Daoy (cell line): ENCODE measurements at regions not wholly inside any gene's neighbourhood (a gene's known extent, or its start where the extent isn't known, plus 50 kb on each side); places are given as distances from the start of the nearest gene placed in this dataset.
"Not testable (repeated sequence)": the region's sequence is repeated elsewhere in the genome, so short reads cannot be mapped to it uniquely, and the experiment has no call there.

ENCODE experiments used
- DNase-seq: peaks from one replicate; pipeline ENCODE4 v3.0.0-alpha.2; 2015; ENCODE audit warnings: low read depth

DNA sequence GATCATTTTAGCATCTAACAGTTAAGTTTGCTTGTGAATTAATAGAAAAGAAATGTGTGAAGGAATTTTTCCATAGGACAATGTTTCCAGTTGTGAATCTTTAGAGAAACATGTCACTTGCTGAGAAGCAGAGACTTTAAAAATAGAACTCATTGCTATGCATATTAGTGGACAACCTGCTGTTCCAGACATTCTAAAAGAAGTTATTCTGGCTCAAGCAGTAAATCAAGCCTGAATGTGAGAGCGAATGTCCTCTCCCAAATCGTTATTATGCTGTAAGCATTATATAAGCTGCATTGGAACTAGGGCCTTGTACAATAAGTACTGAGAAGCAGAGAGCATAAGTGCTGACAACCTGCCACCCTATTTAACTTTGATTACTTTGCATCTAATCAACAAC lies 990.9 kb downstream of the PLOD2 start:
- no peak for DNase-seq

DNA sequence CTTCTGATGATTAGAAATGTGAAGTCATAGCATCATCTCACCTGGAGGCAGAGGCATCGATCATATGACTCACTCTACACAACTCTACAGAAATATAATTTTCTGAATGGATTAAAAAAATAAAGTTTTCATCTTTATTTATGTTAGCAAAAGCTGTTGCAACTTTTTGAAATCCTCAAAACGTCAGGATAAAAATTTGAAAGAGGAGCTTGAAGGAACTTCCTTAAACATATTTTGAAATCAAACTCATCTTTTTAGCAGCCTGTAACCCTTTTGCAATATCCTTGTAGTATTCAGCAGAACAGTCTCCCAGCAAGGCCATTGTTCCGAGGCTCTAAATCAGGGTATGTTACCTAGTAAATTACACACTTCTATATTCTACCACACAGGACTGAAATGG lies 985.4 kb downstream of the PLOD2 start:
- DNase-seq, result no peak

DNA sequence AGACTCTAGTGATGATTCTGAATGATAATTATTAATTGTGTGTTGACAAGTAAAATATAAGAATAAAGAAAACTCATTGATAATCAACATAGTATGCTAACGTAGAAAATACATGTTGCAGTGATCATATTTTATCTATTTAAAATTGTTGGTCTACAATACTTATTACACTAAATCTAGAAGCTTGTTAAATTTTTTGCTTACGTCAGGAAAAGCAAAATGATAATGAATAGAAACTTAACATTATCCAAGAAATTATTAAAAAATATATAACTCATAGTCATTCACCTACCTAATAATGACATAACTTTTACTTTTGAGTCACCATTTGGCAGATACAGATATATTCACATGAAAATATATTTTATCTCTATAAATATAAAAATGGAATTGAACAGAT lies 984.1 kb downstream of the PLOD2 start:
- DNase-seq, result no peak

DNA sequence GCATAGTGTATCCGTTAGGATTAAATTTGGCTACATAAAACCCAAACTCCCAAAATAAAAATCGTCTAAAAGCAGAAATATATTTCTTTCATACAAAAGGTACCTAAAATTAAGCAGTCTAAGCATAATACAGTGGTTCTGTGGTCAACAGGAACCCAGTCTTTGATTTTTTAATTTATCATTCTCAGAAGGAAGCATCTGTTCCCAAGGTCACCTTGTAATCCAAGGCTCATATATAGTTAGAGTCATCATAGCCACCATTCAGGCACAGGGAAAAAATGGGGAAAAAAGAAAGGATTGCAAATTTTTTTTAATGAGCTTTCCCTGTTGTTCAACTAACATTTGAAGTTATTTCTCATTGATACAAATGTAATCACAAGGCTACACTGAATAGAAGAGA lies 983.2 kb downstream of the PLOD2 start:
- DNase-seq, result no peak

DNA sequence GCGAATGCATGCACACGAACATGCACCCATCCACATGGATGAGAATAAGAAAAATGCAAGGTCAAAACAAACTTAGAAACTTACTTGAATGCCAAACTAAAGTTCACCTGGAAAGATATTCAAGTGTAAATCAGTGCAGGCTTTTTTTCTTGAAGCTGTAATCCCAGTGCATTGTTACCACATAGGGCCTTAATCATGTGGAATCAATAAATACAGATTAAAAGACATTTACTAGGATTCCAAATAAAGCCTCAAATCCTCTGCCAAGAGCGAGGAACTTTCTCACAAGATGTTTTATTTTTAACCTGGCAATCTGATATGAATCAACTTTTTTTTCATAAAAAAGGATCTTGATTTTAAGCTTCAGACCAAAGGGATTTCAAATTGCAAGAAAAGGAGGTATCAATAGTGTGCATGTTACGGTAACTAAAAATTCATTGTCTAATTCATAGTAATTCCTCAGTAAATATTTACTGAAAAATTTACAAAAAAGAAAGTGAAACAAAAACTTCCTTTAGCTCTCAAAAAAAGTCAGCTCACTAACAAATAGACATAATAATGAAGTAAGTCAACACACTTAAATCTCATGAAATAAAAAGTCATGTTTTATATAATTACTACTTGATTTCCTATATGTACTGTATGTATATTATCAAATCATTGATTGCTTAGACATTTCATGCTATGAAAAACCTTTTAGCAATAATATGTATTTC lies 978.6 kb downstream of the PLOD2 start:
- no peak for DNase-seq

DNA sequence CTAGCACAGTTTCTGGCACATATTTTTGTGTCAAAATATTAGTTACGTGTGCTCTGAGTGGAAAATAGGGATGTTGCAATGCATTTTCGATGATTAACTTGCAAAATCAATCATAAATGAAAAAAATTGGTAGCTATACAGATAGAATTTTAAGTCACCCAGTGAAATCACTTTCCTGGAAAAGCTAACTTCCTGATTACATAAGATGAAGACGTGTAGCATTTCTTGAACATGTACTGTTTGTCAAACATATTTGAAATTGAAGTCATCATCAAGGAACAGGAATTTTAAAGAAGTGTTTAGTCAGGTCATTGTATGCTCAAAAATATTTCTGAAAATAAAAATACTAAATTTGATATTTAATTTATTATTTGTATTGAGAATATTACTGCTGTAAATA lies 977.7 kb downstream of the PLOD2 start:
- DNase-seq, result no peak

DNA sequence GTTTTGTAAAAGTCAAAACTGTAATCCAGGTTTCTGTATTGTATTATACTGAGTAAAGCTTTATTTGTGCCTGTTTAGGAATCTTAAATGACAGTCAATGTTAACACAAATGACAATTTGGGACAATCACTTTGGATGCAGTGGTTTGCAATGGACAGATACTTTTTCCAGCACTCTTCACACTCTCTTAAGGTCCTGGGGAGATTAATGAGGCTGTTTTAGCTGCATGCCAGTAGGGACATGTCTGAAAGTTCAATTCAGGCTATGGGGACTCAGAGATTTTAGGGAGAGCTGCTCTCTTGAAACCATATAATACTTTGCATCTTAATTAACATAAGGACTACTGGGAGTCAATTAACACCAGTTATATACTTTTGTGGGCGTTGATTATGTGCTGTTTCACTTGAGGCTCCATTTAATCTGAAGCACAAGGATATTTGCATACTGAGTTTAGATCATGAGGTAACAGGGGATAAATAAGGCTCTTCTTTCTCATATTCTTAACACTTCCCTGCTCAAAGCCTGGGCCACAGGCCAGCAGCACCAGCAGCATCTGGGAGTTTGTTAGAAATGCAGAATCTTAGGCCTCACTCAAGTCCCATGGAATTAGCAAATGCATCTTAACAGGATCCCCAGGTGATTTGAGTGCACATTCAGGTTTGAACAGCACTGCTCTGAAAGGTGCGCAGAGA lies 972.8 kb downstream of the PLOD2 start:
- DNase-seq, result no peak

DNA sequence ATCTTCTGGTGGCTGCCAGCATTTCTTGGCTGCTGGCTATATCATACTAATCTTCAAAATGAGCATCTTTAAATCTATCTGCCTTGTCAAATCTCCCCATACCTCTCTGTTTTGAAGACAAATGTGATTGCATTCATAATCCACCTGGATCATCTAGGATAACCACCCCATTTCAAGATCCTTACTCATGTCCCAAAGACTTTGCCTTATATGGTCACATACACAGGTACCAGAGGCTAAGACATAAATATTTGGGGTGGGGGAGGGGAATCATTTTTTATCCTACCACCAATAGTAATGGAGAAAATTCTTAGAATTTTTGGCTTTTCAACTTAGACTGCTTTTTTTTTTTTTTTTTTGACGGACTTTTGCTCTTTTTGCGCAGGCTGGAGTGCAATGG lies 970.8 kb downstream of the PLOD2 start:
- no peak for DNase-seq

DNA sequence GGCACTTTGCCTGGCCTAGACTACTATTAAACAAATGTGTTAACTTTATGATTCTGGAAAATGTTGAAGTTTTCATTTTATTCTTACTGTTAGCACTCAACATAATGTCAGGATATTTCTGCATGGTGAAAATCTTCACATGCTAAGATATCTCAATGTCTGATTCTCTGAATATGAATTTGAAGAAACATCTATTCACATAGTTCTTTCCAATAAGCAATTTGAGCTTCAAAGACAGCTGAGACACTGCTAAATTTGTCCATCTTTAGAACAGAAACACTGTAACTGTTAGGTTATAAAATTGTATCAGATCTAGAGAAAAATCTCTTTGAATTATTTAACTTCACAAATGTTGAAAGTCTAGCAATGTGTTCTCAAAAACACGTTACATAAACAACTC lies 970.2 kb downstream of the PLOD2 start:
- DNase-seq, result no peak

DNA sequence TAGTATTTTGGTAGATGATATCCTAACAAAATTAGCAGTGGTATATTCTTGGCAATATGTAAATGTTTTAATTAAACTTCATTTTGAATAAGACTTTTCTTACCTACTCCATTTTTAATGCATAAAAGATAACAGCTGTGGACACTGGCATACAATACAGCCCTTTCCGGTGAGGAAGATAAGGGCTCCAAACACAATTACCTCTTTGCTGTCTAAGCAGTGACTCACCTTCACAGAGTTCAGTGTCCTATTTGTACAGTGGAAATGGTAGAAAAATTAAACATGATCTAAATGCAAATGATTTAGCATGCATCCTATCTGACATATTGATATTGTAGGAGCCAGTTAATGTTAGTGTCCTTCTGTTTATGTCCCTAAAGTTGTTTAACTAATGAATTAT lies 969.4 kb downstream of the PLOD2 start:
- DNase-seq, result no peak

DNA sequence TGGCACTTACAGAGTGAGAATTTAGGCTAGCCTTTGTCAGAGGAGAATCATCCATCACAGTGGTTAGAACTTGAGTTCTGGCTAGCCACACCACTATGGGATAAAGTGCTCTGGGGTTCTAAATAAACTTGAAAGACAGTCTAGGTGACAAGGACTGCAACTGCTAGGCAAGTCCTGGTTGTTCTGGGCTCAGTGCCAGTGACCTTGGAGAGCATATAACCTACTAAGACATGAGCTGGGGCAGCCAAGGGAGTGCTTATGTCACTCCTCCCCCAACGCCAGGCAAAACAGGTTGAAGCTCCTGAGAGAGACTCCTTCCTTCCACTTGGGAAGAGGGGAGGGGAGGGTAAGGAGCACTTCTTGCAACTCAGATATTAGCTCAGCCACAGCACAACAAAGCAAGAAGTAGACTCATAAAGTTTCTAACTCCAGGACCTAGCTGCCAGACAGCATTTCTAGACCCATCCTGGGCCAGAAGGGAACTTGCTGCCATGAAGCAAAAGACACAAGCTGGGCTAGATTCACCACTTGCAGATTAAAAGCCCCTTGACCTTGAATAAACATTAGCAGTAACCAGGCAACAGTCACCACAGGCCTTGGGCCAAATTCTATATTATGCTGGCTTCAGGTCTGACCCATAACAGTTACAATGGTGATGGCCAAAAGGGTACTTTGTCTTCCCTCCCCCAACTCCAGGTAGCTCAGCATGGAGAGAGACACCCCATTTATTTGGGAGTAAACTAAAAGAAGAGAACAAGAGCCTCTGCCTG lies 963.7 kb downstream of the PLOD2 start:
- no peak for DNase-seq

DNA sequence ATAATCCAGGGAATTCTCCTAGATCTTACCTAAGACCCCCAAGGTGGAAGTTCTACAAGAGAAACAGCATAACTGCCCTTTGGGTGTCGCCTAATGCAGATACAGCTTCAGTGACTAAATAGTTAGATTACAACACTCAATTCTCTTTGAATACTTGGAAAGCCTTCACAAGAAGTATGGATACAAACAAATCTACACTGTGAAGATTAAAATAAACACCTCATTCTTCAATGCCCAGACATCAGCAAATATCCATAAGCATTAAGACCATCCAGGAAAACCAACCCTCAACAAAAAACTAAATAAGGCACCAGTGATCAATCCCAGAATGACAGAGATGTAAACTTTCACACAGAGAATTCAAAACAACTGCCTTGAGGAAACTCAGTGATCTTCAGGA lies 963.2 kb downstream of the PLOD2 start:
- no peak for DNase-seq

DNA sequence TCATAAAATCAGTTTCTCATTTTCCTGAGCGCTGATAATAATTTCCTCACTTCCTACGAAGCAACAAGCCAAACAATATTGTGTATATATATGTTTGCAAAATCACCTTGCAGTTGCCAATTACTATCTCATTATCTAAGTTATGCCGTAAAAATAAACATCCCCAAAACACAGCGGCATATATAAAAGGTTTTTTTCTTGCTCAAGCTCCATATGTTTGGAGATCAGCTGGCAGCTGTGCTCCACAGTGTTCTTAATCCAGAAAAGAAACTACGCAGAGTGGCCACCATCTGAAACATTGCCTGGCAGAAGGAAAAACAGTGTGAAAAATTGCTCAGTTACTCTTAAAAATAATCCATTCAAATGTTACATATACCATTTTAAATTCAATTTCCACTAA lies 951.4 kb downstream of the PLOD2 start:
- DNase-seq, result no peak

DNA sequence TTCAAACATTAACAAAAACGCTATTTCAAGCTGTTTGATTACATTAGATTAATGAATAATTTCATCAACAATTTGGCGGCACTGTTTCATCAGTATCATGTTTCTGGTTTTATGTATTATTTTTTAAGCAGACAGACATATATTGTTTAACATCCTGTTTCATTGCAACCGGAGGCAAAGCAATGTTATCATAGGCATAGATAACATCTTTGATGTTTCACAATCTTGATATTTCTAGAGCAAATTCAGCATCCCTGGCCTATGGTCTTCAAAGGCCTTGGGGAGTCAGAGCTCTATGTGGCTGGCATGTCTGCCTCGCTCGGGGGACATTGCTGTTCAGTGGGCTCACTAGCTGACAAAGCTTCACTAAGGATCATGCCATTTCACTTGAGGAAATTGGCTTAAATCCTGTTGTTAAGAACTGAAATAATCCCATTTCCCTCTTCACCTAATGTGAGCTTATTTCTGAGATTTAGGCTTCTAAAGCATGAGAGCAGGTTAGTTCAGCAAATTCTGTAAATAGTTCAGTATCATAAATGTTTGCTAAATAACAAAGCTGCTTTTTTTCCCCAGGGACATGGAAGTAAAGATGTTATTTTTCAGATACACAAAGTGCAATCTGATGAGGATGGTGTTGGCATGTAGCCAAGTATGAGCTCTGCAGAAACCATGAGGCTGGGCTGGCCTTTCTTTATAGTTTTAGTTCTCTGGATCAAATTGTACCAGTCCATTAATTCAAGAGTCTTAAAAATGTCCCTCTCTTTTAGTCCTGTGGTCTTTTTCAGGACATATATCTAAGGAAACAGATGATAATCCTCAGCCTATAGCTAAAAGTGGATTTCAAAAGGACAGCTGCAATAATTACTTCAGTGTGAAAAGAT lies 941.4 kb downstream of the PLOD2 start:
- DNase-seq, result no peak

DNA sequence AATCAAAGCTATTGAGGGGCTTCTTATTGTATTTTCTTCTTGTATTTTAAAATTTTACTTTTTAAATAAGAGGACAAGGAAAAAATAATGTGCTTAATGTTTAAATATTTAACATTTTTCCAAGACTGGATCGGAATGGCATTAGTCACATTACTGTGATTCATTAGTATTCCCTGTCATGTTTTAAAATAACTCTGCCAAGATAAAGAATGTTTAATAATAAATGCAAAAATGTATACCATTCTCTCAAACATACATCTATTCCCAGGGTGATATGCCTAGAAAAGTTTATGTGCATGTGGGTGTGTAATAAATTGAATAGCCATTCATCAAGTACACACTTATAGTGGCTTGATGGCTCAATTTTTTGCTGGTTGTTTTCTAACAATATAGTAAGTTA lies 936.1 kb downstream of the PLOD2 start:
- no peak for DNase-seq

DNA sequence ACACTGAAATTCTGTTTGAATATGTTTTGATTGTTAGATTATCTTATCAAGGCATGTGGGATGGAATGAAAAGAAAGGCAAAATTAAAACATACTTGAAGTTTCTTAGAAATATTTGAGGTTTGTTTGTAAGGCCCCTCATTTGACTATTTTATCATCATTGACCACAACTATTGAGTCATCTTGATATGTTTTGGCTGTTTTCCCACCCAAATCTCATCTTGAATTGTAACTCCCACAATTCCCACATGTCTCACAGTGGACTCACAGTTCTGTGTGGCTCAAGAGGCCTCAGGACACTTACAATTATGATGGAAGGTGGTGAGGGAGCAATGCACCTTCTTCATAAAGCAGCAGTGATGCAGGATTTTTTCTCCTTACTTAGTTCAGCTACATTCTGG lies 917.1 kb downstream of the PLOD2 start:
- DNase-seq, result no peak

DNA sequence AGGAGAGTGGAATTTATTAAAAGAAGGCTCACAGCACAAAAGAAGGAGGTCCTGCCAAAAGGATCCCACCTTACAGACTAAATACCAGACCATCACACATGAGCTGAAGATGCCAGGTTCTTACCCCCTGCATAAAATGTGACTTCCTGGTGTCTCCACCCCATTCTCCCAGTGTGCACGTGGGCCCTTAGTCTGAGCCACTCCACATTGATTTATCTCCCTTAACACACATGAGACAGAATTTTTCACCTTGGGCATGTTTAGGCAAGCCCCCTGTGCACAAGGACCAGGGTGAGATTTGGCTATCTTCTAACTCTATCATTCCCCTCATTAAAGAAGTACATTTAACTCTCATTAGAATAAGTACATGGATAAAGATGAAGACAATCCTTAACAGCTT lies 916.7 kb downstream of the PLOD2 start:
- DNase-seq, result no peak

DNA sequence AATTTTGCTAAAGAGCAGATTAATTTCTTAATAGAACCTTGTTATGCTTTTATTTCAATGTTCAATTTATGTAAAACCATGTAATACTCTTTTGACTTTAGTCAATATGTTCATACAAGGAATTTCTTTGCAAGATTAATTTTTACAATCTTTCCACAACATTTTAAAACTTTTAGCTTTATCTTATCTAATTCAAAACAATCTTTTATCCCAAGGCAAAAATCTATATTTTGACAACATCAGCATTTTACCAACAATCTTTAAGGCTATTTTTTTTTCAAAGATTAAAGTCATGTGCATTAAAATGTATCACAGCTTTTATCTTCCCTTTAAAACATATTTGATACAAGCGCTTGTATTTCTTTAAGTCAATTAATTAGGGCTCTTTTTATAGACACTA lies 914.7 kb downstream of the PLOD2 start:
- no peak for DNase-seq

DNA sequence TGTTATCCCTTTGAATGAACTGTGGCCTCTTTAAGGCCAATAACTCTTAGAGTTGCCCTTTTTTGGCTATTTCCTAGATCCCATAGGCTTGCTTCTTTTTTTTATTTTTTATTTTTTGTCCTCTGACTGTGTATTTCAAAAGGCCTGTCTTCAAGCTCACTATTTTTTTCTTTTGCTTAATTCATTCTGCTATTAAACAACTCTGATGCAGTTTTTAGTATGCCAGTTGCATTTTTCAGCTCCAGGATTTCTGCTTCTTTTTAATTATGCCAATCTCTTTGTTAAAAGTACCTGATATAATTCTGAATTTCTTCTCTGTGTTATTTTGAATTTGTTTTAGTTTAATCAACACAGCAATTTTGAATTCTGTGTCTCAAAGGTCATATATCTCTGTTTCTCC lies 912.1 kb downstream of the PLOD2 start:
- DNase-seq, result no peak

DNA sequence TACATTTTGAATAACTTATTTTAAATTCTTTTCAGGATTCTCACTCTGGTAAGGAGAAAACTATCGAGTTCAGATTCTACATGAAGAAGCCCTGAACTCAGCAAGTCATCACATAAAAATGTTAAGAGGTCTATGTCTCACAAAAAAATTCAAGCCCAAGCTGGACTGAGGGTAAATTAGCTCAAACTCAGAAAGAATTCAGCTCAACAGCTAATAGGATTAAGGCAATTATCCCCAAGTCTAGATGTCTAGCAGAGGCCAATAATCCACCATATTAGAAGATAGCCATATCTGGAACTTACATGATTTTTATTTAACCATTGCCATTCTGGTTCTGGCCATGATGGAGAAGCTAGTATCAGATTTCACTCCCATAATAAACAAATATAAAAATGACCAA lies 909.7 kb downstream of the PLOD2 start:
- no peak for DNase-seq

DNA sequence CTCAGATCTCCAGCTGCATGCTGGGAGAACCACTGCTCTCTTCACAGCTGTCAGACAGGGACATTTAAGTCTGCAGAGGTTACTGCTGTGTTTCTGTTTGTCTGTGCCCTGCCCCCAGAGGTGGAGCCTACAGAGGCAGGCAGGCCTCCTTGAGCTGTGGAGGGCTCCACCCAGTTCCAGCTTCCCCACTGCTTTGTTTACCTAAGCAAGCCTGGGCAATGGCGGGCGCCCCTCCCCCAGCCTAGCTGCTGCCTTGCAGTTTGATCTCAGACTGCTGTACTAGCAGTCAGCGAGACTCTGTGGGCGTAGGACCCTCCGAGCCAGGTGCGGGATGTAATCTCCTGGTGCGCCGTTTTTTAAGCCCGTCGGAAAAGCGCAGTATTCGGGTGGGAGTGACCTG lies 903.0 kb downstream of the PLOD2 start:
- not testable (repeated sequence) for DNase-seq
